ENCODE measurements at regions not wholly inside any gene's neighbourhood (a gene's known extent, or its start where the extent isn't known, plus 50 kb on each side); places are given as distances from the start of the nearest gene placed in this dataset.
"Not testable (repeated sequence)": the region's sequence is repeated elsewhere in the genome, so short reads cannot be mapped to it uniquely, and the experiment has no call there.

- Mint-ChIP-seq H3K9me3 (peaks cover 10% of the 10 kb centered on the region), H3K27me3 (ENCODE audit: low read depth) (peaks cover 4% of the 10 kb centered on the region), H3K36me3 (no peaks in the 10 kb centered on the region), H3K4me1 (no peaks in the 10 kb centered on the region), H3K4me3 (no peak overlapping the region), H3K27ac (no peak overlapping the region)
- no peak for TF ChIP-seq CTCF (IDR thresholded peaks at IDR 0.05; ENCODE audit: unreplicated experiment)
- DNase-seq (ENCODE audit: low spot score in 2 of 2, unreplicated experiment in 2 of 2) = no peak
Measured at GRCh38 chr13:76245211-76245610, 609.1 kb downstream of the LMO7 start.

- H3K27ac Mint-ChIP-seq; H3K4me3 Mint-ChIP-seq; H3K9me3 Mint-ChIP-seq; H3K4me1 Mint-ChIP-seq; DNase-seq (ENCODE audit: low spot score in 2 of 2, unreplicated experiment in 2 of 2); H3K27me3 Mint-ChIP-seq (ENCODE audit: low read depth); H3K36me3 Mint-ChIP-seq: not testable (repeated sequence)
Measured at GRCh38 chr13:76243120-76243519, 607.0 kb downstream of the LMO7 start.

GRCh38 chr13:76239031-76239680 is 603.0 kb downstream of the LMO7 start:
- Mint-ChIP-seq H3K27ac (no peak overlapping the region), H3K36me3 (no peaks in the 10 kb centered on the region), H3K4me3 (no peak overlapping the region), H3K9me3 (no peaks in the 10 kb centered on the region), H3K27me3 (ENCODE audit: low read depth) (peaks cover 2% of the 10 kb centered on the region), H3K4me1 (no peaks in the 10 kb centered on the region)
- TF ChIP-seq CTCF (IDR thresholded peaks at IDR 0.05; ENCODE audit: unreplicated experiment) = no peak
- DNase-seq (ENCODE audit: low spot score in 2 of 2, unreplicated experiment in 2 of 2) = no peak

GRCh38 chr13:76231522-76232167 is 595.5 kb downstream of the LMO7 start:
- H3K4me1 Mint-ChIP-seq = no peaks in the 10 kb centered on the region
- no peak overlapping the region for H3K4me3 Mint-ChIP-seq
- no peak overlapping the region for H3K27ac Mint-ChIP-seq
- TF ChIP-seq CTCF (IDR thresholded peaks at IDR 0.05; ENCODE audit: unreplicated experiment) = no peak
- no peaks in the 10 kb centered on the region for H3K36me3 Mint-ChIP-seq
- DNase-seq (ENCODE audit: low spot score in 2 of 2, unreplicated experiment in 2 of 2) = no peak
- no peaks in the 10 kb centered on the region for H3K27me3 Mint-ChIP-seq (ENCODE audit: low read depth)
- H3K9me3 Mint-ChIP-seq = no peaks in the 10 kb centered on the region

GRCh38 chr13:76229281-76229680 is 593.2 kb downstream of the LMO7 start:
- Mint-ChIP-seq H3K27ac (no peak overlapping the region), H3K4me3 (no peak overlapping the region), H3K36me3 (no peaks in the 10 kb centered on the region), H3K27me3 (ENCODE audit: low read depth) (no peaks in the 10 kb centered on the region), H3K9me3 (no peaks in the 10 kb centered on the region), H3K4me1 (no peaks in the 10 kb centered on the region)
- no peak for TF ChIP-seq CTCF (IDR thresholded peaks at IDR 0.05; ENCODE audit: unreplicated experiment)
- DNase-seq (ENCODE audit: low spot score in 2 of 2, unreplicated experiment in 2 of 2) = no peak

- no peaks in the 10 kb centered on the region for H3K27me3 Mint-ChIP-seq (ENCODE audit: low read depth)
- H3K36me3 Mint-ChIP-seq = no peaks in the 10 kb centered on the region
- DNase-seq (ENCODE audit: low spot score in 2 of 2, unreplicated experiment in 2 of 2) = no peak
- TF ChIP-seq CTCF (IDR thresholded peaks at IDR 0.05; ENCODE audit: unreplicated experiment) = no peak
- no peaks in the 10 kb centered on the region for H3K4me1 Mint-ChIP-seq
- H3K27ac Mint-ChIP-seq = no peak overlapping the region
- no peaks in the 10 kb centered on the region for H3K9me3 Mint-ChIP-seq
- no peak overlapping the region for H3K4me3 Mint-ChIP-seq
Measured at GRCh38 chr13:76226941-76227340, 590.8 kb downstream of the LMO7 start.
